ENCODE measurements at regions not wholly inside any gene's neighbourhood (a gene's known extent, or its start where the extent isn't known, plus 50 kb on each side); places are given as distances from the start of the nearest gene placed in this dataset.

GRCh38 chr11:80898910-80899309, 1458.1 kb upstream of the TENM4 start:
- intact Hi-C loops (cut with DNase I; ENCODE audit: low total_unique reads), result no loop called here
- DNase-seq, result no peak
- no peaks in the 10 kb centered on the region for H3K9me3 ChIP-seq

DNA sequence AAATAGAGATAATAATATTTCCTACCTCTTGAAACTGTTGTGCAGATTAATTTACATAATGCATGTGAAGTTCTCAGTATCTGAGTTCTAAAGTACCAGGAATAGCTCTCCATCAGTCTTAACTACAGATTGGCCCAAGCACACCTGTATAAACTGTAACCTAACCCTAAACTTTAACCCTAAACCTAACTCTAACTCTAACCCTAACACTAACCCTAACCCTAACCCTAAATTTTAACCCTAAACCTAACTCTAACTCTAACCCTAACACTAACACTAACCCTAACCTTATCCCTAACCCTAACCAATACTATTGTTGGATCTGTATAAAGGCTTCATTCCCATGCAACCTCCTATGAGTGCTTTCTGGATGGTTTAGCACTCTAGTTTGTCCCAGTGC, 1445.9 kb upstream of the TENM4 start:
- H3K9me3 ChIP-seq, result no peaks in the 10 kb centered on the region
- H3K4me1 ChIP-seq, result no peaks in the 10 kb centered on the region
- no peak overlapping the region for H3K4me3 ChIP-seq
- H3K36me3 ChIP-seq (ENCODE audit: low read depth, missing control alignments), result no peaks in the 10 kb centered on the region
- DNase-seq, result no peak
- H3K27ac ChIP-seq, result no peak overlapping the region
- intact Hi-C loops (cut with DNase I; ENCODE audit: low total_unique reads), result no loop called here
- TF ChIP-seq POLR2A (IDR thresholded peaks at IDR 0.05), result no peak
- TF ChIP-seq, protein P1, sequence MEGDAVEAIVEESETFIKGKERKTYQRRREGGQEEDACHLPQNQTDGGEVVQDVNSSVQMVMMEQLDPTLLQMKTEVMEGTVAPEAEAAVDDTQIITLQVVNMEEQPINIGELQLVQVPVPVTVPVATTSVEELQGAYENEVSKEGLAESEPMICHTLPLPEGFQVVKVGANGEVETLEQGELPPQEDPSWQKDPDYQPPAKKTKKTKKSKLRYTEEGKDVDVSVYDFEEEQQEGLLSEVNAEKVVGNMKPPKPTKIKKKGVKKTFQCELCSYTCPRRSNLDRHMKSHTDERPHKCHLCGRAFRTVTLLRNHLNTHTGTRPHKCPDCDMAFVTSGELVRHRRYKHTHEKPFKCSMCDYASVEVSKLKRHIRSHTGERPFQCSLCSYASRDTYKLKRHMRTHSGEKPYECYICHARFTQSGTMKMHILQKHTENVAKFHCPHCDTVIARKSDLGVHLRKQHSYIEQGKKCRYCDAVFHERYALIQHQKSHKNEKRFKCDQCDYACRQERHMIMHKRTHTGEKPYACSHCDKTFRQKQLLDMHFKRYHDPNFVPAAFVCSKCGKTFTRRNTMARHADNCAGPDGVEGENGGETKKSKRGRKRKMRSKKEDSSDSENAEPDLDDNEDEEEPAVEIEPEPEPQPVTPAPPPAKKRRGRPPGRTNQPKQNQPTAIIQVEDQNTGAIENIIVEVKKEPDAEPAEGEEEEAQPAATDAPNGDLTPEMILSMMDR (IDR thresholded peaks at IDR 0.05), result no peak
- H3K27me3 ChIP-seq, result no peaks in the 10 kb centered on the region

More at GRCh38 chr11:80898910-80899309, 1458.1 kb upstream of the TENM4 start:
- Histone ChIP-seq H3K27me3 (no peaks in the 10 kb centered on the region), H3K36me3 (ENCODE audit: low read depth, missing control alignments) (no peaks in the 10 kb centered on the region), H3K4me3 (no peak overlapping the region), H3K27ac (no peak overlapping the region), H3K4me1 (no peaks in the 10 kb centered on the region)
- TF ChIP-seq POLR2A (IDR thresholded peaks at IDR 0.05), result no peak
- 85 to 89% methylated on average over 4 of the region's 4 CpGs for WGBS, 2 donors

- H3K9me3 ChIP-seq, result no peaks in the 10 kb centered on the region
- H3K27ac ChIP-seq, result no peak overlapping the region
- H3K4me1 ChIP-seq, result no peaks in the 10 kb centered on the region
- WGBS, 2 donors, result 83 to 86% methylated on average over 6 of the region's 6 CpGs
- H3K4me3 ChIP-seq, result no peak overlapping the region
- no peak for TF ChIP-seq POLR2A (IDR thresholded peaks at IDR 0.05)
- TF ChIP-seq, protein P1 (IDR thresholded peaks at IDR 0.05), result no peak
- H3K27me3 ChIP-seq, result no peaks in the 10 kb centered on the region
- no peak for DNase-seq
- intact Hi-C loops (cut with DNase I; ENCODE audit: low total_unique reads), result no loop called here
- H3K36me3 ChIP-seq (ENCODE audit: low read depth, missing control alignments), result no peaks in the 10 kb centered on the region
Measured at GRCh38 chr11:80873310-80873999, 1432.6 kb upstream of the TENM4 start.

GRCh38 chr11:80872116-80872728, 1431.4 kb upstream of the TENM4 start:
- H3K27ac ChIP-seq, result no peak overlapping the region
- no peaks in the 10 kb centered on the region for H3K27me3 ChIP-seq
- no peak for DNase-seq
- no peaks in the 10 kb centered on the region for H3K36me3 ChIP-seq (ENCODE audit: low read depth, missing control alignments)
- intact Hi-C loops (cut with DNase I; ENCODE audit: low total_unique reads), result no loop called here
- TF ChIP-seq, protein P1 (IDR thresholded peaks at IDR 0.05), result no peak
- no peak for TF ChIP-seq POLR2A (IDR thresholded peaks at IDR 0.05)
- no peaks in the 10 kb centered on the region for H3K4me1 ChIP-seq
- no peaks in the 10 kb centered on the region for H3K9me3 ChIP-seq
- no peak overlapping the region for H3K4me3 ChIP-seq

DNA sequence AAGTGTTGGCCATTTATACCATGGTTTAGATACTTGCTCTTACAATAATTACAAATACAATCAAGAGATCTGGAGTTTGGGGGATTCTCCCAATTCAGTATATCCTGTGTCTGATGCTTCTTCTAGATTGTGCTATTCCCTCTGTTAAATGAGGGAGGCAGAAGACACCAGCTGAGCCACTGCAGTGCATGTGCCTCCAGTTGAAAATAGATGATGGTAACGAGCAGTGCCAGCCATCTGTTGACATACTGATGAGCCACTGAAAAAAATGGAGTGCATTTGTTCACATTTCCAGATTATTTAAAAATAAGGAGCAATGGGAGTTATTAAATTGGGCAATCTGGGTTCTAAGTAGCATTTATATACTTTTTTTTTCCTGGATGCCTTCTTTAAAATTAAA, 1428.0 kb upstream of the TENM4 start:
- no peak overlapping the region for H3K4me3 ChIP-seq
- TF ChIP-seq, protein P1 (IDR thresholded peaks at IDR 0.05), result no peak
- no peak for TF ChIP-seq POLR2A (IDR thresholded peaks at IDR 0.05)
- no peaks in the 10 kb centered on the region for H3K27me3 ChIP-seq
- no peaks in the 10 kb centered on the region for H3K36me3 ChIP-seq (ENCODE audit: low read depth, missing control alignments)
- WGBS, 2 donors, result 78% methylated on average over 1 of the region's 1 CpG
- H3K27ac ChIP-seq, result no peak overlapping the region
- H3K4me1 ChIP-seq, result no peaks in the 10 kb centered on the region
- intact Hi-C loops (cut with DNase I; ENCODE audit: low total_unique reads), result no loop called here
- DNase-seq, result no peak
- no peaks in the 10 kb centered on the region for H3K9me3 ChIP-seq
